K562 (cell line): ENCODE measurements at regions not wholly inside any gene's neighbourhood (a gene's known extent, or its start where the extent isn't known, plus 50 kb on each side); places are given as distances from the start of the nearest gene placed in this dataset.

Experiments used
- ATAC-seq: fragments of 200-7000 bp; cut with Tn5 transposase; 3 replicates; pipeline ENCODE4 v1.9.1; 2020; ENCODE audit warnings: moderate library complexity
- BruUV-seq: library from RNA; stranded (reverse); fragments of 400-500 nt; replicated peaks from 2 replicates; lab custom pipeline; 2021; lab: Mats Ljungman, UMichigan
- CTCF ChIA-PET: fragments of 300-600 bp; formaldehyde crosslinking; extraction: SDS; loops from one replicate; lab custom pipeline; 2021; ENCODE audit warnings: low intra/inter-chr PET ratio; lab: Yijun Ruan, JAX
- POLR2A ChIA-PET: fragments of 300-600, 350-650 bp; sonication (Branson Sonifier 250); formaldehyde crosslinking; extraction: SDS; loops from one replicate; lab custom pipeline; 2021; ENCODE audit warnings: antibody characterized with exemption, inconsistent platforms; lab: Yijun Ruan, JAX
- DNase-seq, 4 experiments: peaks; one replicate each; pipeline versions ENCODE4 v3.0.0 to v3.0.0-alpha.2; 2011 to 2018; ENCODE audit warnings: low spot score in 3 of 4, mixed read lengths in 3 of 4; ENCODE audit errors: extremely low read depth in 1 of 4
- FAIRE-seq: peaks from 2 replicates; lab custom pipeline; 2011; peaks lifted over from hg19 to GRCh38; lab: Jason Lieb, UNC
- H2AFZ ChIP-seq: 2 replicates; pipeline ENCODE4 v1.6.0; 2011; ENCODE audit warnings: low read depth, low read length, control low read depth, inconsistent platforms
- H3K27ac ChIP-seq: fragments of 200-600 bp; 3 replicates; pipeline ENCODE4 v1.8.0; 2011; ENCODE audit warnings: low read depth, mild to moderate bottlenecking, control low read depth, inconsistent platforms, low read length, moderate library complexity, mixed read lengths; ENCODE audit errors: extremely low read depth
- H3K27me3 ChIP-seq, 2 experiments: fragments of 300-600 bp in 1 of 2; 2 replicates in 1 of 2; 3 replicates in 1 of 2; pipeline versions ENCODE4 v1.6.0 to v1.8.0; 2011; ENCODE audit warnings: inconsistent platforms in 2 of 2, low read length in 2 of 2, mild to moderate bottlenecking in 1 of 2, mixed read lengths in 1 of 2, moderate library complexity in 1 of 2; ENCODE audit not compliant: control insufficient read depth in 2 of 2, insufficient read depth in 2 of 2
- H3K36me3 ChIP-seq: fragments of 300-600 bp; 3 replicates; pipeline ENCODE4 v1.8.0; 2011; ENCODE audit warnings: mild to moderate bottlenecking, low read length, inconsistent platforms; ENCODE audit not compliant: control insufficient read depth, insufficient read depth
- H3K4me1 ChIP-seq, 2 experiments: fragments of 200-600 bp in 1 of 2; replicated peaks in 1 of 2; 2 replicates in 1 of 2; 3 replicates in 1 of 2; pipeline versions ENCODE4 v1.5.1 to v1.8.0; 2011; ENCODE audit warnings: inconsistent platforms in 2 of 2, low read length in 2 of 2, mild to moderate bottlenecking in 1 of 2, mixed read lengths in 1 of 2, moderate library complexity in 1 of 2; ENCODE audit not compliant: control insufficient read depth in 2 of 2, insufficient read depth in 2 of 2
- H3K4me2 ChIP-seq: 2 replicates; pipeline ENCODE4 v1.6.1; 2011; ENCODE audit warnings: low read length, control low read depth, inconsistent platforms, mixed read lengths; ENCODE audit not compliant: insufficient read depth
- H3K4me3 ChIP-seq: fragments of 200-600 bp; sonication (generic), shearing (Covaris generic); 2 replicates; pipeline ENCODE4 v1.5.1; 2016; ENCODE audit warnings: control low read depth, inconsistent platforms
- H3K79me2 ChIP-seq: fragments of 200-600 bp; 3 replicates; pipeline ENCODE4 v1.8.0; 2011; ENCODE audit warnings: low read length, inconsistent platforms; ENCODE audit not compliant: control insufficient read depth, insufficient read depth
- H3K9ac ChIP-seq, 2 experiments: 2 replicates each; pipeline versions ENCODE4 v1.6.0 to v1.6.1; 2011; ENCODE audit warnings: low read depth in 2 of 2, low read length in 2 of 2, control low read depth in 1 of 2, inconsistent platforms in 1 of 2, mild to moderate bottlenecking in 1 of 2, mixed read lengths in 1 of 2; ENCODE audit not compliant: insufficient read depth in 1 of 2
- H3K9me1 ChIP-seq: one replicate; pipeline ENCODE4 v1.6.0; 2011; ENCODE audit warnings: inconsistent platforms, mild to moderate bottlenecking, low read length, moderate library complexity; ENCODE audit not compliant: control insufficient read depth, insufficient read depth
- H3K9me3 ChIP-seq: replicated peaks from 2 replicates; pipeline ENCODE4 v1.5.1; 2011; ENCODE audit warnings: low read depth, low read length, inconsistent platforms; ENCODE audit not compliant: control insufficient read depth, insufficient read depth
- H4K20me1 ChIP-seq: replicated peaks from 2 replicates; pipeline ENCODE4 v1.6.1; 2011; ENCODE audit warnings: low read length, inconsistent platforms, mixed read lengths; ENCODE audit not compliant: control insufficient read depth, insufficient read depth
- CCAR2 ChIP-seq: fragments of 200-400 bp; formaldehyde crosslinking; IDR thresholded peaks from 2 replicates; pipeline ENCODE4 v1.6.1; 2017; ENCODE audit warnings: mild to moderate bottlenecking, low read depth, low read length
- IRF1 ChIP-seq: sonication (generic); formaldehyde crosslinking; IDR thresholded peaks from 2 replicates; pipeline ENCODE4 v1.8.0; 2022; ENCODE audit warnings: missing genetic modification reagents, mild to moderate bottlenecking, borderline replicate concordance
- KDM1A ChIP-seq, 2 experiments: fragments of 450-650 bp; IDR thresholded peaks; 2 replicates each; pipeline ENCODE4 v1.6.1; 2016; ENCODE audit warnings: mild to moderate bottlenecking in 2 of 2
- MED1 ChIP-seq: sonication (generic); formaldehyde crosslinking; IDR thresholded peaks from 2 replicates; pipeline ENCODE4 v1.8.1; 2023; ENCODE audit warnings: missing genetic modification reagents, borderline replicate concordance
- MIER1 ChIP-seq: fragments of 450-650 bp; IDR thresholded peaks from 2 replicates; pipeline ENCODE4 v1.6.1; 2016; ENCODE audit warnings: antibody characterized with exemption, mild to moderate bottlenecking, low read depth
- NR0B1 ChIP-seq: fragments of 450-650 bp; IDR thresholded peaks from one replicate; pipeline ENCODE4 v1.6.1; 2018; ENCODE audit warnings: mild to moderate bottlenecking, moderate library complexity; ENCODE audit not compliant: partially characterized antibody
- NUFIP1 ChIP-seq: fragments of 450-650 bp; IDR thresholded peaks from 2 replicates; pipeline ENCODE4 v1.6.1; 2018; ENCODE audit not compliant: partially characterized antibody
- RBBP5 ChIP-seq: fragments of 200-600 bp; sonication (generic); IDR thresholded peaks from 2 replicates; pipeline ENCODE4 v1.6.1; 2012; ENCODE audit warnings: borderline replicate concordance, mild to moderate bottlenecking, low read length, control low read depth, inconsistent platforms; ENCODE audit not compliant: insufficient read depth, poor library complexity, severe bottlenecking
- ZBED1 ChIP-seq: IDR thresholded peaks from 2 replicates; pipeline ENCODE4 v1.6.1; 2014
- ZBTB17 ChIP-seq: fragments of 450-650 bp; formaldehyde crosslinking; IDR thresholded peaks from 2 replicates; pipeline ENCODE4 v1.4.0; 2020; ENCODE audit warnings: mild to moderate bottlenecking
- in situ Hi-C: fragments of 300-500 bp; cut with MboI; formaldehyde crosslinking; loops from 4 replicates; pipeline ENCODE4 v1.15.0; 2018; ENCODE audit warnings: inconsistent platforms, mixed read lengths
- intact Hi-C: fragments of 100-400 bp; cut with micrococcal nuclease; formaldehyde crosslinking; loops from 2 replicates; pipeline ENCODE4 v1.14.2; 2022

GRCh38 chr3:189001559-189001958 is 170.2 kb upstream of the TPRG1 start:
- FAIRE-seq (no peak), ATAC-seq (no peak), DNase-seq (no peak)
- no peaks in the 10 kb centered on the region for H3K36me3 ChIP-seq
- H3K27me3 ChIP-seq, result no peaks in the 10 kb centered on the region
- H2AFZ ChIP-seq, result no peak overlapping the region
- H4K20me1 ChIP-seq, result no peaks in the 10 kb centered on the region
- no peaks in the 10 kb centered on the region for H3K9me3 ChIP-seq
- BruUV-seq, result no TSS peak
- H3K4me1 ChIP-seq, result no peaks in the 10 kb centered on the region
- no peaks in the 10 kb centered on the region for H3K79me2 ChIP-seq
- no peak overlapping the region for H3K4me3 ChIP-seq
- ChIA-PET POLR2A (no interaction called here), CTCF (no interaction called here)
- H3K4me2 ChIP-seq, result no peak overlapping the region
- in situ Hi-C loops, result no loop called here
- intact Hi-C loops, result no loop called here
- TF ChIP-seq ZBTB17 (CRISPR knock-in tag) (no peak), MIER1 (no peak), KDM1A (IDR thresholded peaks at IDR 0.05) (no peak), NR0B1 (no peak), NUFIP1 (no peak), IRF1 (no peak), ZBED1 (no peak), RBBP5 (no peak), CCAR2 (no peak), MED1 (no peak)
- no peaks in the 10 kb centered on the region for H3K9me1 ChIP-seq
- no peak overlapping the region for H3K9ac ChIP-seq
- H3K27ac ChIP-seq, result no peak overlapping the region
